IMR-90 (cell line): ENCODE measurements at regions not wholly inside any gene's neighbourhood (a gene's known extent, or its start where the extent isn't known, plus 50 kb on each side); places are given as distances from the start of the nearest gene placed in this dataset.

Experiments used
- ATAC-seq: fragments of 200-7000 bp; cut with Tn5 transposase; 2 replicates; pipeline ENCODE4 v1.9.1; 2020; ENCODE audit warnings: low read depth, mild to moderate bottlenecking, moderate library complexity
- BruUV-seq: library from RNA; stranded (reverse); fragments of 400-500 nt; replicated peaks from 2 replicates; lab custom pipeline; 2021; lab: Mats Ljungman, UMichigan
- CTCF ChIA-PET: fragments of 300-600 bp; formaldehyde crosslinking; extraction: SDS; loops from one replicate; lab custom pipeline; 2021; ENCODE audit warnings: antibody characterized with exemption; lab: Yijun Ruan, JAX
- POLR2A ChIA-PET: fragments of 300-600 bp; sonication (Branson Sonifier 250); formaldehyde crosslinking; loops from one replicate; lab custom pipeline; 2022; ENCODE audit warnings: antibody characterized with exemption; ENCODE audit not compliant: unreplicated experiment; lab: Charles Lee
- DNase-seq: peaks from one replicate; pipeline ENCODE4 v3.0.0; 2013
- H2AFZ ChIP-seq: replicated peaks from 2 replicates; pipeline ENCODE3; 2013; ENCODE audit warnings: low read length, mild to moderate bottlenecking; ENCODE audit not compliant: poor library complexity
- H2AK5ac ChIP-seq: 2 replicates; pipeline ENCODE4 v1.6.1; 2013; ENCODE audit warnings: low read depth, low read length, inconsistent platforms
- H2AK9ac ChIP-seq: replicated peaks from 2 replicates; pipeline ENCODE3; 2013; ENCODE audit warnings: mild to moderate bottlenecking, low read depth, low read length, moderate library complexity; ENCODE audit not compliant: poor library complexity
- H2BK120ac ChIP-seq: 2 replicates; pipeline ENCODE4 v1.6.1; 2013; ENCODE audit warnings: low read depth, low read length, inconsistent platforms
- H2BK15ac ChIP-seq: 3 replicates; pipeline ENCODE4 v1.6.1; 2013; ENCODE audit warnings: low read depth, low read length, inconsistent platforms
- H2BK20ac ChIP-seq: 2 replicates; pipeline ENCODE4 v1.6.1; 2013; ENCODE audit warnings: low read depth, mild to moderate bottlenecking, inconsistent platforms, low read length, moderate library complexity
- H2BK5ac ChIP-seq: 2 replicates; pipeline ENCODE4 v1.6.1; 2013; ENCODE audit warnings: mild to moderate bottlenecking, low read depth, low read length, inconsistent platforms; ENCODE audit not compliant: poor library complexity, severe bottlenecking
- H3K14ac ChIP-seq: replicated peaks from 2 replicates; pipeline ENCODE4 v1.6.1; 2013; ENCODE audit warnings: low read depth, low read length, inconsistent platforms
- H3K18ac ChIP-seq: 2 replicates; pipeline ENCODE4 v1.6.1; 2013; ENCODE audit warnings: low read depth, low read length, control low read depth
- H3K23ac ChIP-seq: 2 replicates; pipeline ENCODE4 v1.6.1; 2013; ENCODE audit warnings: low read depth, low read length, inconsistent platforms
- H3K27ac ChIP-seq: 2 replicates; pipeline ENCODE4 v1.5.1; 2013; ENCODE audit warnings: mild to moderate bottlenecking, control low read depth, low read length; ENCODE audit not compliant: insufficient read depth
- H3K27me3 ChIP-seq: 2 replicates; pipeline ENCODE4 v1.6.1; 2013; ENCODE audit warnings: low read length; ENCODE audit not compliant: control insufficient read depth, insufficient read depth
- H3K36me3 ChIP-seq: 2 replicates; pipeline ENCODE4 v1.6.1; 2013; ENCODE audit warnings: low read length, mixed read lengths; ENCODE audit not compliant: control insufficient read depth, insufficient read depth
- H3K4ac ChIP-seq: 2 replicates; pipeline ENCODE4 v1.6.1; 2013; ENCODE audit warnings: low read depth, low read length, inconsistent platforms
- H3K4me1 ChIP-seq: 2 replicates; pipeline ENCODE4 v1.6.1; 2013; ENCODE audit warnings: low read length, mixed read lengths; ENCODE audit not compliant: control insufficient read depth, insufficient read depth
- H3K4me2 ChIP-seq: 2 replicates; pipeline ENCODE4 v1.6.1; 2013; ENCODE audit warnings: low read depth, mild to moderate bottlenecking, control low read depth, low read length, moderate library complexity
- H3K4me3 ChIP-seq: 2 replicates; pipeline ENCODE4 v1.5.1; 2013; ENCODE audit warnings: low read depth, mild to moderate bottlenecking, control low read depth, low read length, moderate library complexity; ENCODE audit not compliant: insufficient read depth
- H3K56ac ChIP-seq: 2 replicates; pipeline ENCODE4 v1.6.1; 2013; ENCODE audit warnings: low read length, inconsistent platforms; ENCODE audit not compliant: insufficient read depth; ENCODE audit errors: extremely low read depth
- H3K79me1 ChIP-seq, 2 experiments: 2 replicates each; pipeline ENCODE4 v1.6.1; 2013; ENCODE audit warnings: low read length in 2 of 2, inconsistent platforms in 1 of 2, low read depth in 1 of 2
- H3K9ac ChIP-seq: 2 replicates; pipeline ENCODE4 v1.6.1; 2013; ENCODE audit warnings: low read depth, low read length, control low read depth
- H3K9me1 ChIP-seq: 2 replicates; pipeline ENCODE4 v1.6.1; 2013; ENCODE audit warnings: low read length, inconsistent platforms; ENCODE audit not compliant: insufficient read depth
- H3K9me3 ChIP-seq: 2 replicates; pipeline ENCODE4 v1.6.1; 2013; ENCODE audit warnings: low read length; ENCODE audit not compliant: control insufficient read depth, insufficient read depth
- H4K20me1 ChIP-seq: 2 replicates; pipeline ENCODE4 v1.6.1; 2013; ENCODE audit warnings: low read length, inconsistent platforms; ENCODE audit not compliant: insufficient read depth
- H4K5ac ChIP-seq: 2 replicates; pipeline ENCODE4 v1.6.1; 2013; ENCODE audit warnings: mild to moderate bottlenecking, low read depth, low read length, control low read depth
- H4K8ac ChIP-seq, 2 experiments: 2 replicates each; pipeline ENCODE4 v1.6.1; 2013; ENCODE audit warnings: low read depth in 2 of 2, low read length in 2 of 2, control low read depth in 1 of 2, inconsistent platforms in 1 of 2
- H4K91ac ChIP-seq: 2 replicates; pipeline ENCODE4 v1.6.1; 2013; ENCODE audit warnings: low read depth, low read length, inconsistent platforms; ENCODE audit not compliant: insufficient read depth
- CEBPB ChIP-seq: IDR thresholded peaks from 2 replicates; pipeline ENCODE4 v1.6.1; 2012; ENCODE audit warnings: low read depth, low read length, improper control_type of control experiment
- CTCF ChIP-seq: conservative IDR thresholded peaks from 2 replicates; pipeline ENCODE4 v1.5.1; 2012; ENCODE audit warnings: mild to moderate bottlenecking, low read depth, low read length, improper control_type of control experiment
- FOS ChIP-seq: fragments of 150-350 bp; IDR thresholded peaks from 2 replicates; pipeline ENCODE4 v1.6.1; 2016; ENCODE audit warnings: low read depth, low read length
- MAZ ChIP-seq: IDR thresholded peaks from 2 replicates; pipeline ENCODE4 v1.6.1; 2012; ENCODE audit warnings: low read depth, mild to moderate bottlenecking, low read length, improper control_type of control experiment, moderate library complexity, borderline replicate concordance
- MXI1 ChIP-seq: IDR thresholded peaks from 2 replicates; pipeline ENCODE4 v1.6.1; 2012; ENCODE audit warnings: low read depth, mild to moderate bottlenecking, low read length, moderate library complexity, borderline replicate concordance
- NFE2L2 ChIP-seq: fragments of 150-350 bp; IDR thresholded peaks from 2 replicates; pipeline ENCODE4 v1.6.1; 2016; ENCODE audit warnings: low read depth, mild to moderate bottlenecking, low read length
- WGBS, 2 experiments: methylation state at CpG; one replicate each; pipeline versions ENCODE4 v1.1.5 to v1.1.7; 2013; ENCODE audit warnings: missing lambda C conversion rate in 2 of 2; ENCODE audit not compliant: insufficient read length in 1 of 2; ENCODE audit errors: extremely low coverage in 2 of 2; 5-methylcytosine and 5-hydroxymethylcytosine counted together
- dilution Hi-C: fragments of 300-500 bp; cut with HindIII; formaldehyde crosslinking; loops from one replicate; pipeline ENCODE4 v1.14.3; 2018; ENCODE audit warnings: low sequenced_read_pairs; ENCODE audit not compliant: unreplicated experiment
- in situ Hi-C: fragments of 300-500 bp; cut with MboI; formaldehyde crosslinking; loops from 3 replicates; pipeline ENCODE4 v1.14.3; 2019; ENCODE audit warnings: low sequenced_read_pairs, inconsistent platforms, mixed read lengths
- intact Hi-C: fragments of 100-400 bp; cut with micrococcal nuclease; formaldehyde crosslinking; loops from 2 replicates; pipeline ENCODE4 v1.10.0; 2022
- TF ChIP-seq, protein P1 (sequence below): fragments of 150-350 bp; IDR thresholded peaks from 2 replicates; pipeline ENCODE4 v1.6.1; 2016; ENCODE audit warnings: low read depth, mild to moderate bottlenecking, low read length, moderate library complexity, borderline replicate concordance
- TF ChIP-seq, protein P2 (sequence below): fragments of 150-350 bp; IDR thresholded peaks from 2 replicates; pipeline ENCODE4 v1.6.1; 2017; ENCODE audit warnings: mild to moderate bottlenecking, antibody characterized with exemption, low read length, low read depth

GRCh38 chr3:104429727-104430126 is 937.0 kb upstream of the ALCAM start:
- dilution Hi-C loops = no loop called here
- Histone ChIP-seq H3K4me3 (no peak overlapping the region), H3K9me1 (no peaks in the 10 kb centered on the region), H4K20me1 (no peaks in the 10 kb centered on the region), H3K18ac (no peak overlapping the region), H2AK5ac (no peak overlapping the region), H3K27ac (no peak overlapping the region), H3K36me3 (no peaks in the 10 kb centered on the region), H3K14ac (no peak overlapping the region), H2BK15ac (no peak overlapping the region), H2BK5ac (no peak overlapping the region), H2AK9ac (no peak overlapping the region), H2BK20ac (no peak overlapping the region), H3K4me1 (no peaks in the 10 kb centered on the region), H3K23ac (no peak overlapping the region), H3K4ac (no peak overlapping the region), H3K9ac (no peak overlapping the region), H3K9me3 (no peaks in the 10 kb centered on the region), H2BK120ac (no peak overlapping the region), H3K27me3 (no peaks in the 10 kb centered on the region), H4K91ac (no peak overlapping the region), H3K56ac (no peak overlapping the region), H3K79me1 (no peaks in the 10 kb centered on the region), H3K4me2 (no peak overlapping the region), H4K5ac (no peak overlapping the region), H2AFZ (no peak overlapping the region), H4K8ac (no peak overlapping the region)
- 67% methylated on average over 1 of the region's 3 CpGs; no CpG with 5 or more reads in 1 of the 2 experiments for WGBS, 2 experiments
- TF ChIP-seq NFE2L2 (no peak), MAZ (no peak), CEBPB (no peak), FOS (no peak), MXI1 (no peak), CTCF (no peak)
- TF ChIP-seq, protein P1, sequence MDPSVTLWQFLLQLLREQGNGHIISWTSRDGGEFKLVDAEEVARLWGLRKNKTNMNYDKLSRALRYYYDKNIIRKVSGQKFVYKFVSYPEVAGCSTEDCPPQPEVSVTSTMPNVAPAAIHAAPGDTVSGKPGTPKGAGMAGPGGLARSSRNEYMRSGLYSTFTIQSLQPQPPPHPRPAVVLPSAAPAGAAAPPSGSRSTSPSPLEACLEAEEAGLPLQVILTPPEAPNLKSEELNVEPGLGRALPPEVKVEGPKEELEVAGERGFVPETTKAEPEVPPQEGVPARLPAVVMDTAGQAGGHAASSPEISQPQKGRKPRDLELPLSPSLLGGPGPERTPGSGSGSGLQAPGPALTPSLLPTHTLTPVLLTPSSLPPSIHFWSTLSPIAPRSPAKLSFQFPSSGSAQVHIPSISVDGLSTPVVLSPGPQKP = no peak
- TF ChIP-seq, protein P2, sequence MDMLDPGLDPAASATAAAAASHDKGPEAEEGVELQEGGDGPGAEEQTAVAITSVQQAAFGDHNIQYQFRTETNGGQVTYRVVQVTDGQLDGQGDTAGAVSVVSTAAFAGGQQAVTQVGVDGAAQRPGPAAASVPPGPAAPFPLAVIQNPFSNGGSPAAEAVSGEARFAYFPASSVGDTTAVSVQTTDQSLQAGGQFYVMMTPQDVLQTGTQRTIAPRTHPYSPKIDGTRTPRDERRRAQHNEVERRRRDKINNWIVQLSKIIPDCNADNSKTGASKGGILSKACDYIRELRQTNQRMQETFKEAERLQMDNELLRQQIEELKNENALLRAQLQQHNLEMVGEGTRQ = no peak
- intact Hi-C loops = loop anchor here (10.0 kb wide), 1 partner anchor 225 kb away; no protein-coding TSS in a partner anchor
- CTCF ChIA-PET = no interaction called here
- ATAC-seq (no peak), DNase-seq (no peak)
- no TSS peak for BruUV-seq
- POLR2A ChIA-PET = no interaction called here
- in situ Hi-C loops = no loop called here
